Prostate gland (tissue), 2 donors: ENCODE measurements at regions not wholly inside any gene's neighbourhood (a gene's known extent, or its start where the extent isn't known, plus 50 kb on each side); places are given as distances from the start of the nearest gene placed in this dataset.

Experiments used
- POLR2A ChIP-seq: fragments of 450-650 bp; IDR thresholded peaks from one replicate; pipeline ENCODE4 v1.6.1; 2016; ENCODE audit warnings: antibody characterized with exemption, mild to moderate bottlenecking
- POLR2AphosphoS5 ChIP-seq: sonication (generic); formaldehyde crosslinking; IDR thresholded peaks from one replicate; pipeline ENCODE4 v1.6.1; 2017; ENCODE audit warnings: antibody characterized with exemption
- TF ChIP-seq, protein P1 (sequence below), 4 experiments: fragments of 200-600 bp in 2 of 4; fragments of 450-650 bp in 2 of 4; sonication (generic) in 2 of 4; IDR thresholded peaks; 1 replicate in 3 of 4; 2 replicates in 1 of 4; pipeline ENCODE4 v1.5.1; 2016 to 2019; ENCODE audit warnings: antibody characterized with exemption in 4 of 4, mild to moderate bottlenecking in 2 of 4, moderate library complexity in 2 of 4

DNA sequence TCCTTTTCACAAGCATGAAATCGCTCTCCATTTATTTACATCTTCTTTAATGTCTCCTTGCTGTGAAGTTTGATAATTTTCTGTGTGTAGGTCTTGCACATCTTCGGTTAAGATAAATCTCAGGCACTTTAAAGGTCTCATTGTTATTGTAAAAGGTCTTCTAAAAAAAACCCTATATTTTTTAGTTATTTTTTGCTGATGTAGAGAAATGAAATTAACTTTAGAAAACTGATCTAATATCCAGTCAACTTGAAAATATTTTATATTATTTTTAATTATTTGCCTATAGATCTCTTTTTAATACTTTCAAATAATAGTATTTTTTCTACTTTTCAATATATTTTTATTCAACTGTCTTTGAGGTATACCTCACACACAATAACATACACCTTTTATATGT is 169.4 kb downstream of the INSIG2 start:
- TF ChIP-seq, protein P1, sequence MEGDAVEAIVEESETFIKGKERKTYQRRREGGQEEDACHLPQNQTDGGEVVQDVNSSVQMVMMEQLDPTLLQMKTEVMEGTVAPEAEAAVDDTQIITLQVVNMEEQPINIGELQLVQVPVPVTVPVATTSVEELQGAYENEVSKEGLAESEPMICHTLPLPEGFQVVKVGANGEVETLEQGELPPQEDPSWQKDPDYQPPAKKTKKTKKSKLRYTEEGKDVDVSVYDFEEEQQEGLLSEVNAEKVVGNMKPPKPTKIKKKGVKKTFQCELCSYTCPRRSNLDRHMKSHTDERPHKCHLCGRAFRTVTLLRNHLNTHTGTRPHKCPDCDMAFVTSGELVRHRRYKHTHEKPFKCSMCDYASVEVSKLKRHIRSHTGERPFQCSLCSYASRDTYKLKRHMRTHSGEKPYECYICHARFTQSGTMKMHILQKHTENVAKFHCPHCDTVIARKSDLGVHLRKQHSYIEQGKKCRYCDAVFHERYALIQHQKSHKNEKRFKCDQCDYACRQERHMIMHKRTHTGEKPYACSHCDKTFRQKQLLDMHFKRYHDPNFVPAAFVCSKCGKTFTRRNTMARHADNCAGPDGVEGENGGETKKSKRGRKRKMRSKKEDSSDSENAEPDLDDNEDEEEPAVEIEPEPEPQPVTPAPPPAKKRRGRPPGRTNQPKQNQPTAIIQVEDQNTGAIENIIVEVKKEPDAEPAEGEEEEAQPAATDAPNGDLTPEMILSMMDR (IDR thresholded peaks at IDR 0.05): no peak
- no peak for TF ChIP-seq POLR2AphosphoS5
- TF ChIP-seq POLR2A: no peak
